HCT116 (cell line): ENCODE measurements at regions not wholly inside any gene's neighbourhood (a gene's known extent, or its start where the extent isn't known, plus 50 kb on each side); places are given as distances from the start of the nearest gene placed in this dataset.
A peak's percentile ranks its signal among the peaks of the same experiment; 100 is the strongest.

Experiments
- ATAC-seq: fragments of 200-7000 bp; cut with Tn5 transposase; 2 replicates; pipeline ENCODE4 v1.9.1; 2020; ENCODE audit warnings: mild to moderate bottlenecking, moderate library complexity
- BruUV-seq: library from RNA; stranded (reverse); fragments of 400-500 nt; replicated peaks from 2 replicates; lab custom pipeline; 2021; lab: Mats Ljungman, UMichigan
- CTCF ChIA-PET: fragments of 300-600 bp; sonication (Branson Sonifier 250); formaldehyde crosslinking; loops from one replicate; lab custom pipeline; 2021; ENCODE audit warnings: antibody characterized with exemption; lab: Charles Lee
- POLR2A ChIA-PET: fragments of 300-600, 350-600 bp; sonication (Branson Sonifier 250); formaldehyde crosslinking; loops from one replicate; lab custom pipeline; 2021; ENCODE audit warnings: antibody characterized with exemption; lab: Charles Lee
- RAD21 ChIA-PET, 2 experiments: fragments of 300-600 bp; sonication (Branson Sonifier 250); formaldehyde crosslinking; loops; one replicate each; lab custom pipeline; 2023; ENCODE audit warnings: low total read pairs in 2 of 2; ENCODE audit not compliant: uncharacterized antibody in 2 of 2, unreplicated experiment in 2 of 2, low non-redundant PET in 1 of 2; lab: Charles Lee
- DNase-seq: peaks from one replicate; pipeline ENCODE4 v3.0.0-alpha.2; 2010; ENCODE audit warnings: low read depth, low spot score
- H2AFZ ChIP-seq: fragments of 200-600 bp; shearing (Covaris generic), sonication (generic); 2 replicates; pipeline ENCODE4 v1.6.1; 2017; ENCODE audit warnings: low read depth, mixed run types, mixed read lengths, antibody characterized with exemption, low read length; ENCODE audit not compliant: poor library complexity, severe bottlenecking
- H3K27ac ChIP-seq: 2 replicates; pipeline ENCODE4 v1.5.1; 2012; ENCODE audit warnings: low read depth, low read length
- H3K27me3 ChIP-seq: fragments of 200-600 bp; sonication (generic); 2 replicates; pipeline ENCODE4 v1.6.1; 2016; ENCODE audit warnings: mixed run types, low read length, mixed read lengths; ENCODE audit not compliant: insufficient read depth
- H3K36me3 ChIP-seq, 2 experiments: fragments of 200-500 bp in 1 of 2; fragments of 200-600 bp in 1 of 2; sonication (Bioruptor generic) in 1 of 2; sonication (generic) in 1 of 2; 2 replicates each; pipeline versions ENCODE4 v1.5.1 to v1.6.1; 2014 to 2016; ENCODE audit warnings: low read length in 2 of 2, inconsistent platforms in 1 of 2, mixed read lengths in 1 of 2, mixed run types in 1 of 2; ENCODE audit not compliant: insufficient read depth in 2 of 2, control insufficient read depth in 1 of 2
- H3K4me1 ChIP-seq, 2 experiments: fragments of 200-600 bp in 1 of 2; sonication (generic) in 1 of 2; 2 replicates each; pipeline versions ENCODE4 v1.5.1 to v1.6.1; 2012 to 2017; ENCODE audit warnings: low read length in 2 of 2, inconsistent platforms in 1 of 2, mild to moderate bottlenecking in 1 of 2, mixed read lengths in 1 of 2, mixed run types in 1 of 2, moderate library complexity in 1 of 2; ENCODE audit not compliant: insufficient read depth in 2 of 2, control insufficient read depth in 1 of 2
- H3K4me2 ChIP-seq: fragments of 200-600 bp; sonication (generic); 2 replicates; pipeline ENCODE4 v1.6.1; 2017; ENCODE audit warnings: mixed run types, low read length, mixed read lengths
- H3K4me3 ChIP-seq, 2 experiments: fragments of 200-600 bp in 1 of 2; sonication (generic) in 1 of 2; replicated peaks in 1 of 2; 2 replicates each; pipeline ENCODE4 v1.5.1; 2011 to 2016; ENCODE audit warnings: low read length in 2 of 2, control low read depth in 1 of 2, low read depth in 1 of 2, mild to moderate bottlenecking in 1 of 2, mixed read lengths in 1 of 2, mixed run types in 1 of 2
- H3K79me2 ChIP-seq: fragments of 200-600 bp; sonication (generic); 2 replicates; pipeline ENCODE4 v1.6.1; 2017; ENCODE audit warnings: mild to moderate bottlenecking, mixed run types, low read length, moderate library complexity, mixed read lengths; ENCODE audit not compliant: insufficient read depth
- H3K9ac ChIP-seq: fragments of 200-600 bp; sonication (generic); 2 replicates; pipeline ENCODE4 v1.6.1; 2016; ENCODE audit warnings: low read length, mixed read lengths
- H3K9me2 ChIP-seq: fragments of 200-600 bp; sonication (generic), shearing (Covaris generic); 2 replicates; pipeline ENCODE4 v1.6.1; 2017; ENCODE audit warnings: mixed run types, mild to moderate bottlenecking, moderate library complexity; ENCODE audit not compliant: insufficient read depth
- H3K9me3 ChIP-seq, 2 experiments: fragments of 200-500 bp in 1 of 2; fragments of 200-600 bp in 1 of 2; sonication (Bioruptor generic) in 1 of 2; sonication (generic) in 1 of 2; 2 replicates each; pipeline ENCODE4 v1.6.1; 2014 to 2017; ENCODE audit warnings: low read length in 2 of 2, mixed read lengths in 2 of 2, inconsistent platforms in 1 of 2, low read depth in 1 of 2, mild to moderate bottlenecking in 1 of 2, mixed run types in 1 of 2, moderate library complexity in 1 of 2; ENCODE audit not compliant: control insufficient read depth in 1 of 2, insufficient read depth in 1 of 2
- H4K20me1 ChIP-seq: fragments of 200-600 bp; sonication (generic), shearing (Covaris generic); 2 replicates; pipeline ENCODE4 v1.6.1; 2017; ENCODE audit warnings: mixed run types, mild to moderate bottlenecking, moderate library complexity; ENCODE audit not compliant: insufficient read depth
- CBX3 ChIP-seq: IDR thresholded peaks from 2 replicates; pipeline ENCODE4 v1.6.1; 2012; ENCODE audit warnings: low read depth
- CEBPB ChIP-seq: IDR thresholded peaks from 2 replicates; pipeline ENCODE4 v1.6.1; 2012; ENCODE audit warnings: low read depth
- ELF1 ChIP-seq: IDR thresholded peaks from 2 replicates; pipeline ENCODE4 v1.6.1; 2012; ENCODE audit warnings: low read depth, borderline replicate concordance
- EZH2phosphoT487 ChIP-seq: fragments of 200-600 bp; IDR thresholded peaks from 2 replicates; pipeline ENCODE4 v1.6.1; 2018; ENCODE audit warnings: antibody characterized with exemption, borderline replicate concordance
- FOSL1 ChIP-seq: IDR thresholded peaks from 2 replicates; pipeline ENCODE4 v1.6.1; 2012; ENCODE audit warnings: low read depth
- JUND ChIP-seq: IDR thresholded peaks from 2 replicates; pipeline ENCODE4 v1.6.1; 2012
- POLR2A ChIP-seq: IDR thresholded peaks from 2 replicates; pipeline ENCODE4 v1.7.0; 2011; ENCODE audit warnings: borderline replicate concordance; ENCODE audit not compliant: insufficient read depth, insufficient read length; ENCODE audit errors: extremely low read depth
- POLR2AphosphoS5 ChIP-seq: IDR thresholded peaks from 2 replicates; pipeline ENCODE4 v1.6.1; 2011; ENCODE audit warnings: mild to moderate bottlenecking, low read depth, low read length, moderate library complexity
- RAD21 ChIP-seq: IDR thresholded peaks from 2 replicates; pipeline ENCODE4 v1.6.1; 2012; ENCODE audit warnings: low read depth, mild to moderate bottlenecking
- SP1 ChIP-seq: IDR thresholded peaks from 2 replicates; pipeline ENCODE4 v1.6.1; 2012; ENCODE audit warnings: low read depth
- TCF7L2 ChIP-seq: IDR thresholded peaks from 2 replicates; pipeline ENCODE4 v1.7.0; 2011; ENCODE audit warnings: borderline replicate concordance, inconsistent platforms; ENCODE audit not compliant: insufficient read depth, insufficient read length; ENCODE audit errors: extremely low read depth
- ZNF274 ChIP-seq: fragments of 200-500 bp; sonication (Bioruptor generic); IDR thresholded peaks from 2 replicates; pipeline ENCODE4 v1.6.1; 2014; ENCODE audit warnings: mild to moderate bottlenecking, low read depth, low read length, inconsistent platforms
- intact Hi-C: fragments of 100-400 bp; cut with micrococcal nuclease; formaldehyde crosslinking; loops from 2 replicates; pipeline ENCODE4 v1.10.0; 2022
- TF ChIP-seq, protein P1 (sequence below): IDR thresholded peaks from 2 replicates; pipeline ENCODE4 v1.6.1; 2012
- TF ChIP-seq, protein P2 (sequence below), 3 experiments: fragments of 200-600 bp in 1 of 3; sonication (generic) in 1 of 3; IDR thresholded peaks in 2 of 3; conservative IDR thresholded peaks in 1 of 3; 2 replicates each; pipeline ENCODE4 v1.5.1; 2012 to 2017; ENCODE audit warnings: low read depth in 2 of 3, low read length in 2 of 3, antibody characterized with exemption in 1 of 3, borderline replicate concordance in 1 of 3, control low read depth in 1 of 3, mild to moderate bottlenecking in 1 of 3, mixed read lengths in 1 of 3, mixed run types in 1 of 3, moderate library complexity in 1 of 3; ENCODE audit not compliant: insufficient read depth in 1 of 3
- TF ChIP-seq, protein P3 (sequence below): IDR thresholded peaks from 2 replicates; pipeline ENCODE4 v1.6.1; 2011; ENCODE audit warnings: mild to moderate bottlenecking, low read length, moderate library complexity; ENCODE audit not compliant: insufficient replicate concordance; ENCODE audit errors: extremely low read depth

DNA sequence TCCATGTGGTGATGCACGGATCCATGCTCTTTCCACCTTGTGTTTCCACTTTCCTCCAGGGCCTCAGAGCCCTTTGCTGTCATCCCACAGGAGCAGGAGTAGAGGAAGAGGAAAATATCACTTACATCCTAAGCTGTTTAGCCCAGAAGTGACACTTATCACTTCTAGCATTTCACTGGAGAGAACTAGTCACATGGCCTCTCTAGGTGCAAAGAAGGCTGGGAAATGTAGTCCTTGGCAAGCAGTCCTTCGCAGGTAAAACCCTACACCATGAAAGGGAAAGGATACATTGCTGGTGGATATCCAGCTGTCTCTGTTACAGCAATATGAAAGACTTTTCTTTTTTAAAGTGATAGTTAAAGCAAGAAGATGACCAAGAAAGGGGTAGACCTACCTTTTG lies 185.9 kb downstream of the RGS9 start:
- no peaks in the 10 kb centered on the region for H3K36me3 ChIP-seq
- H3K4me1 ChIP-seq: no peaks in the 10 kb centered on the region
- no peaks in the 10 kb centered on the region for H4K20me1 ChIP-seq
- no peaks in the 10 kb centered on the region for H3K9me2 ChIP-seq
- intact Hi-C loops: no loop called here
- no peaks in the 10 kb centered on the region for H3K9me3 ChIP-seq
- H2AFZ ChIP-seq: no peak overlapping the region
- BruUV-seq: no TSS peak
- ChIA-PET POLR2A (no interaction called here), CTCF (interaction anchor here (1.0 kb wide), 1 partner anchor 10 kb away, joined by 3 read pairs; no protein-coding TSS in a partner anchor), RAD21 (no interaction called here)
- H3K9ac ChIP-seq: no peak overlapping the region
- no peaks in the 10 kb centered on the region for H3K79me2 ChIP-seq
- no peaks in the 10 kb centered on the region for H3K27me3 ChIP-seq
- TF ChIP-seq POLR2A: no peak
- TF ChIP-seq ELF1: 0 out of 2 replicates have a peak, but pooled peaks have one; percentile 8
- TF ChIP-seq TCF7L2: no peak
- TF ChIP-seq SP1: peak; percentile 19; the same call in 1 of the 2 replicates
- no peak for TF ChIP-seq FOSL1
- TF ChIP-seq CBX3: peak; percentile 57; the same call in 1 of the 2 replicates
- H3K27ac ChIP-seq: no peak overlapping the region
- no peak overlapping the region for H3K4me2 ChIP-seq
- peak; percentile 92 for ATAC-seq
- no peak overlapping the region for H3K4me3 ChIP-seq
- peak; percentile 32 for DNase-seq

DNA sequence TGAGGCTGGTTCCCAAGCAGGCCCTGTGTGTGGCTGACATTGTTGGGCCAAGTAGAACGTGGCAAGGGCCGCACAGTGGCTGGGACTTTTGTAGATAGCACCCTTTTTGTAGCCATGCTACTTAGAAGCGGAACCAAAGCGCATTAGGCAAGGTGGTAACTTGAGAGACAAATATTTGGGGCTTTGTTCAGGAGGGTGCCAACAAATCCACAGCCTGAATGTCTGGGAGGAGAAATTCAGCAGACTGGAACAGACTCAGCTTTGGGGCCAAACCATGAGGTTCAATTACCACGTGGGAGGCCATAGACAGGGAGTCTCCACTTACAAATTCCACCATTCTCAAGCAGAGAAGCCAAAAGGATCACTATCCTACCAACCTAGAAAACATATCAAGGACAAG lies 183.7 kb downstream of the RGS9 start:
- no peak overlapping the region for H2AFZ ChIP-seq
- no peak for TF ChIP-seq POLR2A
- TF ChIP-seq, protein P1, sequence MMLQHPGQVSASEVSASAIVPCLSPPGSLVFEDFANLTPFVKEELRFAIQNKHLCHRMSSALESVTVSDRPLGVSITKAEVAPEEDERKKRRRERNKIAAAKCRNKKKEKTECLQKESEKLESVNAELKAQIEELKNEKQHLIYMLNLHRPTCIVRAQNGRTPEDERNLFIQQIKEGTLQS: no peak
- TF ChIP-seq, protein P2, sequence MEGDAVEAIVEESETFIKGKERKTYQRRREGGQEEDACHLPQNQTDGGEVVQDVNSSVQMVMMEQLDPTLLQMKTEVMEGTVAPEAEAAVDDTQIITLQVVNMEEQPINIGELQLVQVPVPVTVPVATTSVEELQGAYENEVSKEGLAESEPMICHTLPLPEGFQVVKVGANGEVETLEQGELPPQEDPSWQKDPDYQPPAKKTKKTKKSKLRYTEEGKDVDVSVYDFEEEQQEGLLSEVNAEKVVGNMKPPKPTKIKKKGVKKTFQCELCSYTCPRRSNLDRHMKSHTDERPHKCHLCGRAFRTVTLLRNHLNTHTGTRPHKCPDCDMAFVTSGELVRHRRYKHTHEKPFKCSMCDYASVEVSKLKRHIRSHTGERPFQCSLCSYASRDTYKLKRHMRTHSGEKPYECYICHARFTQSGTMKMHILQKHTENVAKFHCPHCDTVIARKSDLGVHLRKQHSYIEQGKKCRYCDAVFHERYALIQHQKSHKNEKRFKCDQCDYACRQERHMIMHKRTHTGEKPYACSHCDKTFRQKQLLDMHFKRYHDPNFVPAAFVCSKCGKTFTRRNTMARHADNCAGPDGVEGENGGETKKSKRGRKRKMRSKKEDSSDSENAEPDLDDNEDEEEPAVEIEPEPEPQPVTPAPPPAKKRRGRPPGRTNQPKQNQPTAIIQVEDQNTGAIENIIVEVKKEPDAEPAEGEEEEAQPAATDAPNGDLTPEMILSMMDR (IDR thresholded peaks at IDR 0.05 in 2 of 3, conservative IDR thresholded peaks at IDR 0.05 in 1 of 3; ENCODE audit: borderline replicate concordance in 1 of 3, insufficient read depth in 1 of 3, low read depth in 2 of 3, low read length in 2 of 3): no peak
- no peak for TF ChIP-seq RAD21
- no peak for TF ChIP-seq POLR2AphosphoS5
- TF ChIP-seq, protein P3, sequence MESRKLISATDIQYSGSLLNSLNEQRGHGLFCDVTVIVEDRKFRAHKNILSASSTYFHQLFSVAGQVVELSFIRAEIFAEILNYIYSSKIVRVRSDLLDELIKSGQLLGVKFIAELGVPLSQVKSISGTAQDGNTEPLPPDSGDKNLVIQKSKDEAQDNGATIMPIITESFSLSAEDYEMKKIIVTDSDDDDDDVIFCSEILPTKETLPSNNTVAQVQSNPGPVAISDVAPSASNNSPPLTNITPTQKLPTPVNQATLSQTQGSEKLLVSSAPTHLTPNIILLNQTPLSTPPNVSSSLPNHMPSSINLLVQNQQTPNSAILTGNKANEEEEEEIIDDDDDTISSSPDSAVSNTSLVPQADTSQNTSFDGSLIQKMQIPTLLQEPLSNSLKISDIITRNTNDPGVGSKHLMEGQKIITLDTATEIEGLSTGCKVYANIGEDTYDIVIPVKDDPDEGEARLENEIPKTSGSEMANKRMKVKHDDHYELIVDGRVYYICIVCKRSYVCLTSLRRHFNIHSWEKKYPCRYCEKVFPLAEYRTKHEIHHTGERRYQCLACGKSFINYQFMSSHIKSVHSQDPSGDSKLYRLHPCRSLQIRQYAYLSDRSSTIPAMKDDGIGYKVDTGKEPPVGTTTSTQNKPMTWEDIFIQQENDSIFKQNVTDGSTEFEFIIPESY: no peak
- no peak for TF ChIP-seq ZNF274
- no peak for TF ChIP-seq EZH2phosphoT487
- no peak for TF ChIP-seq TCF7L2
- no peak for TF ChIP-seq CBX3
- no peak for TF ChIP-seq CEBPB
- TF ChIP-seq JUND: no peak
- TF ChIP-seq, all 23 proteins: peak for 0
- intact Hi-C loops: no loop called here
- Histone ChIP-seq H3K9me2 (no peaks in the 10 kb centered on the region), H3K36me3 (no peaks in the 10 kb centered on the region), H3K27ac (no peak overlapping the region), H3K4me1 (no peaks in the 10 kb centered on the region), H3K4me3 (no peak overlapping the region), H4K20me1 (no peaks in the 10 kb centered on the region), H3K27me3 (no peaks in the 10 kb centered on the region), H3K4me2 (no peak overlapping the region), H3K79me2 (no peaks in the 10 kb centered on the region), H3K9me3 (no peaks in the 10 kb centered on the region), H3K9ac (no peak overlapping the region)
- ATAC-seq (no peak), DNase-seq (no peak)
- ChIA-PET CTCF (no interaction called here), RAD21 (no interaction called here), POLR2A (no interaction called here)
- no TSS peak for BruUV-seq
